ENCODE measurements at regions not wholly inside any gene's neighbourhood (a gene's known extent, or its start where the extent isn't known, plus 50 kb on each side); places are given as distances from the start of the nearest gene placed in this dataset.
"Not testable (repeated sequence)": the region's sequence is repeated elsewhere in the genome, so short reads cannot be mapped to it uniquely, and the experiment has no call there.

DNA sequence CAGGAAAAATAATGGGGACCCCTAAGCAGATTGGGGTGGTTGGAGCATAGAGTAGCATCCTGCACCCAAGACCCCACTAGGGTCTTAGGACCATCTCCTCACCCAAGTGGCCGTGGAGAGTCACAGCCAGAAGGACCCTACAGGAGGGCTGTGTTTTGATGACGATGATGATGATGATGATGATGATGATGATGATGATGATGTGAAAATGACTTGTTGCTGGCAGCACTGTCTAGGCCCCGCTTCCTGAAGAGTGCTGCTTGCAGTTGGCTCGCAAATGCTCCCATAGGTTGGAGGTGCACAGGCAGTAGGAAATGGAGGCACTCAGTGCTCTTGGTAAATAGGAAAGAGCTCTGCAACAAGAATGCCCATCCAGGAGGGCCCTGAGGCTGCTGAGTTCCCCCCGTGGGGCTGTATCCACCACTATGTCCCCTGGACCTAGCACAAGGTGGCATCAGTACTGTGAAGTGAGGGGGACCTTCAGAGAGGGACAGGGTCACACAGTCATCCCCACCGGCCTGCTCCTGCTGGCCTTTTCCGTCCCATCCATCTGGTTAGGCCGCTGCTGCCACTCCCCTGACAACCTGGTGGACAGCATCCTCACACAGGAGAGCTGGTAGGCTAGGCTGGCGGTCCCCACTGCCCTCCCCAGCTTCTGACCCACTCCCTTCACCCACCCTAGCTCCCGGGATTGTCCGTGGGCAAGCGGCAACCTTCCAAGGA is 139.6 kb downstream of the FOXD2 start:
- no peak for DNase-seq

DNA sequence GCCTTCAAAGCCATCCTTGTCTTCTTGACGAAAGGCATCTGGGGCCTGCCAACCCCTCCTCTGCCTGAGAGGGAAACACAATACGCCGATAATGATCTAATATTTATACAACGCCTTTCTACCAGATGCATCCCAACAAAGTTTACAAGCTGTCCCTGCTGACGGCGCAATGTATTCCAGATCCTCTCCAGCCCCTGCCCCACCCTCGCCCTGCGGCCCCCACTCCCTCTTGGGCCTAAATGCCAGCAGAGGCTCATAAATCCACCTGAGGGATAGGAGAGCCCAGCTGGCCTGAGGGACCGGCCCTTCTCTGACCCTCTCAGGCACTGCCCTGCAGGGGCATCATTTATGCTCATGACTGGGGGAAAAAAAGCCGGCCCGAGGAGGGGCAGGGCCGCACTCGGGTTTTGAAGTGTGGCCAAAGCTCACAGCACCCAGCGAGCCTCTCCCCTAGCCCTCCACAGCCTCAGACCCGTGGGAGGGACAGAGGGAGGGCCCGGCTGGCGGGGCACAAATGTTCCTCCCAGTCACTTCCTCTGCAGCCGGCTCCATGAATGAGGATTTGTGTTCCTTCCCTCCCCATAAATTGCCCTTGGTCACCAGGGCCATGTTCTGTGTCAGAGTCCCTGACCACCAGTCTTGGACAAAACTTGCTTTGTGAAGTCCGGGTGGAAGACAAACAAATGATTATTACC is 140.3 kb downstream of the FOXD2 start:
- no peak for DNase-seq

DNA sequence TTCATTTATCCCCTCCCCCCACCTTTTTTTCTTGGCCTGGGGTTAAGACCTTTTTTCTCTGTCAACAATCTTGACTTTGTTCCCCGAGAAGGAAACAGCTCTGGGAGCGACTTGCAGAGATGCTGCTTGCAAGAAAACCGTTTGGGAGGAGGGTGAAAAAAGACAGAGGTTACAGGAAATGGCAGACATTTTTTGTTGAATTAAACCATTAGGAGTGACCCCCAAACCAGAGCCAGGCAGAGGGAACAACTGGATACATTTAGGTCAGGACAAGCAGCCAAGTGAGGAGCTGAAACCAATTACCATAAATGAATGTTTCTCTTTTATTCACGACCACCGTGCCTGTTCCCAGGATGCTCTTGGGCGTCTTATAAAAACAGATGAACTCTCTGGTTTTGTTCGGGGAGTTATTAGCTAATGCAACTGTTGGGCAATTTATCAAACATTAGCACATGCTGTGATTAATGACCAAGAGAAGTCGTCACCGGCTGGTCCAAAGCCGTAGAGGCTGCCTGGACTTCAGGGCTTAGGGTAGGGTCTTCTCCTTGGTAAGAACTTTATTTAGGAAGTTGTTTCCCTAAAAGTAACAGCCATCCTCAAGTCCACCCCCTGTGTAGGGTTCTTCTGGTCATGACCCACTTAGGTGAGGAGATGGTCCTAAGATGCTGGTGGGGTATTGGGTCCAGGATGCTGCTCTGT is 141.0 kb downstream of the FOXD2 start:
- DNase-seq, result no peak

DNA sequence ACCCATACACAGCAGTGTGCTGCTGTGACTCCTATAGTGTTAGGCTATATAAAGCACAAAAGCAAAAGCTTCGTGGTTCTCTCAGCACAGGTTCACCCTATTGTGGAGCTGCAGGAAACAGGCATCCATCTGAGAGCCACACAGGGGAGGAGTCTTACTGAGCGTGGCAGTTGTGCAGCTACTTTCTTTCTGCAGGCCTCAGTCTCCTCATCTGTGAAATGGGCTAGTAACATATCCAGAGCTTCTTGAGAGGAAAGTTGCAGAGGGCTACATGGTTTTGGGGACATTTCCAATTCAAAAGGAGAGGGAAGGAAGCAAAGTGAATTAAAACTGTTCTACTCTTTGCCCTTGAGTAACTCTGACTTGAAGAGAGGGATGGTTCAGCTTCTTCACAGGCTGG is 142.0 kb downstream of the FOXD2 start:
- no peak for DNase-seq

DNA sequence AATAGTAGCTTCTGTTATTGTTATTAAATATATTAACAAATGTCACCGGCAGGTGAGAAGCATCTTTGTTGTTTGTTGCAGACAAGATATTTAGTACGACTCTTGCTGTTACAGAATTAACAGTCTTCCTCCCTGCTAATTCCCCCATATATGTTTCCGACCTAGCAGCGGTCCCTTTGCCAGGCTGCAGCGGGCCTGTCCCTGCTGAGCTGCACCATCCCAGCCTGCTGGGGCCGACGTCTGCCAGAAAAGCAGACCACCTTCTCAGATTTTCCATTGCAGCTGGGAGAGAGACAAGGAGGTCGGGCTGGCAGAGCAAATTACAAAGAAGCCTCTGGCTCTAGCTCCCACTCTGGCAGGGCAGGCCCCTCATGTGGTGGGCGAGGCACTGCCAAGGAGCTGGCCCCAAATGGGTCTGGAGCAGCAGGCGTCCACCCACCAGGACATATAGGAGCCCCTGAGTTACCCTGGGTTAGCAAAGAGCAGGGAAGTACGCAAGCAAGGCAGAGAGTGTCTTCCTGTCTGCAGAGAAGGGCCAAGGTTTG is 142.7 kb downstream of the FOXD2 start:
- DNase-seq, result no peak

DNA sequence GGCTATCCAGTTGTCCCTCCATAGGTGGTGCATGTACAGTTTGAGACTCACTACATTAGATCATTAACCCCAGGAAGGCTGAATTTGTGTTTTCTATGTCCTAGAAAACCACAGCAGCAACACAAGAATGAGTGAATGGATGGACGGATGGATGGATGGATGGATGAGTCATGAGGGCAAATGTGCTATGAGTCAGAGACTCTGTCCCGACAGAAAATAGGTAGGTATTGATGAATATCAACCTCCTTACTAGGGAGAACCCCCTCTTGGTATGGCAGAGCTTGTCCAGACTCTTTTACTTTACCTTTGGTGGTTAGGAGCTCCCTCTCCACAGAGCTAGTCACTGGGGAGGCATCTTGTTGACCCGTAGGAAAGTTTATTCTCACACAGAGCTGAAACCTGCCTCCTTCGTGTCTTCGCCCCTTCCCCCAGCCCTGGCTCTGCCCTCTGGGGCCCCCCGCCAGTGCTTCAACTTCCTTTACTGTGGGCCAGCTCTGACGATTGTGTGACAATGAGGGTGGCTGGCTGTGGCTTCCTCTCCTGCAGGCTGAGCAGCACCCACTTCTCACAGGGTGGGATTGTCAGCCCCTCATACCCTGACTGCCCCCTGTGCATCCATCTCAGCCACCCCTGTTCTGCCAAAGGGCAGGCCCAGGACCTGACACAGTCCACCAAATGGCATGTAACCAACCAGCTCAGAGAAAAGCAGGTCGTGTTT is 145.2 kb downstream of the FOXD2 start:
- no peak for DNase-seq

DNA sequence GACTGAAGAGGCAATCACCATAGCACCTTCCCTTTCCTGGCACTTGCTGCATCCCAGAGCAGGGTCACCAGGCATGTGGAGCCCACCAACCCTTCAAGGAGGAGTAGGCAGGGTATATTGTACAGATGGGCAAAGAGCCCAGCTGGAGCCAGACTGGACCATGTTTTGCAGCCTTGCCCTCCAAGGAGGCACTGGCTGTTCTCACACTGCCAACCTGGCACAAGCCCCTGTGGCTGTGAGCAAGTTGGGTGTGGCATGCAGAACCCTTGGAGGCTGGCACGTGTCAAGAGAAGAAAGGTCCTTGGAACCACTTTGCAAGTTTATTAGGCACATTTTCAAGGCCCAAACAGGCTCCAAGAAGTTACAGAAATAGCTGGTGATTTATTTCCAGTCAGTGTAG is 146.4 kb downstream of the FOXD2 start:
- no peak for DNase-seq

DNA sequence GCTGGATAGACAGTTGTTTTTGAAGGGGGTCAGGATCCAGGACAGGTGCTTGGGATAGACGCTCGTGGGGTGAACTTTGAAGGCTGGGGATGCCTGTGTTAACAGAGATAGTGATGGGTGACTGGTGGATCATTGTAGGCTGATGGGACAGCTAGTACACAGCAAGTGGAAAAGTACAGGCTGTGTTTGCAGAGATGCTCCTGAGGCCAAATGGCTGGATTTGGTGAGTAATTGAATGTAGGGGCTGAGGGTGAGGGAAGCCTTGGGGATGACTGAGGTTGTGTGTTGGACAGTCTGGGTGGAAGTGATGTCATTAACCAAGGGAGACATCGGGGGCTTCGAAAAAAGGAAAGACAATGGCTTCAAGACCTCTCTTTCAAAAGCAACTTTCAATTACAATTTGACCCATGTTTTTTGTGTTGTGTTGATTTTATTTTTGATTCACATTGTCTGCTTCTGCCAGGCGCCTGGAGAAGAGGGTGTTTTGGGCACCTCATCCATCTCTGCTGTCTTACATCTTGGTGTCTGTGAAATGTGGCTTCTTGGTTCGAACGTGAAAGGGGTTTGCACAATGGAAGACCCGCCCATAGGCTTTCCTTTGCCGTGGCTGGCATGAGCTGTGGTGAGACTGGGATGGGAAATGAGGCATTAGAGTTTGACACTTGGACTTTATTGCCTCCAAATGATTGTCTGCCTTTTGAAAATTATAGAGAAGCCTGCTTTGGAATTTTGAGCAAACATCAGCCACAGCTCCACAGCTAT is 147.5 kb downstream of the FOXD2 start:
- DNase-seq, result no peak

DNA sequence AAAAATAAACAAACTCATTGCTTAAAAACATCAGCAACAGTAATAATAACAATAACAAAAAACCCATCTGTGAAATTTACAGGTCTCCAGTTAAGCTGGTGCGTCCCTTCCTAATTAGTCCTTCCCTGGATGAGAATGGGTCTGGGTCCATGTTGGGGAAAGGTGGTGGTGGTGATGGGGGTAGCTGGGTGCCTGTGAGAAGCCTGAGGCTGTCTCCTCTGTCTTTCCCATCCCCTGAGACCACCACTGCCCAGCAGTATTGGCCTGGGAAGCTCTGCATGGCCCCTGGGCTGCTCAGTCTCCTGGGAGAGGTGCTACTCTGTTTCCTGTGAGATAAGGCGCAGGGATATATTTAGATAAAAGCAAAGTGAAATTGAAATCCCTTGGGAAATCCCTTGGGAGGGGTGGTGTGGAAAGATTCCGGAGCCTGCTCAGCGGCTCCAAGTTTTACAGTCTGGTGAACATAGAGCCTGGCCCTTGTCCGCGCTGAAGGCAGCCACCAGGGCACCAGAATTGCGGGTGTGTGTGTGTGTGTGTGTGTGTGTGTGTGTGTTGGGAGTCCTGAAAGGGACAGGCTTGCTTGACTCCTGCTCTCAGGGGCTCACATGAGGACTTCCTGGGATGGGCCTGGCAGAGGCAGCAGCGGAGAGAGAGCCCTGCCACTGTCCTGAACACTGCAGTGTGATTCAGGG is 150.2 kb downstream of the FOXD2 start:
- DNase-seq, result no peak

DNA sequence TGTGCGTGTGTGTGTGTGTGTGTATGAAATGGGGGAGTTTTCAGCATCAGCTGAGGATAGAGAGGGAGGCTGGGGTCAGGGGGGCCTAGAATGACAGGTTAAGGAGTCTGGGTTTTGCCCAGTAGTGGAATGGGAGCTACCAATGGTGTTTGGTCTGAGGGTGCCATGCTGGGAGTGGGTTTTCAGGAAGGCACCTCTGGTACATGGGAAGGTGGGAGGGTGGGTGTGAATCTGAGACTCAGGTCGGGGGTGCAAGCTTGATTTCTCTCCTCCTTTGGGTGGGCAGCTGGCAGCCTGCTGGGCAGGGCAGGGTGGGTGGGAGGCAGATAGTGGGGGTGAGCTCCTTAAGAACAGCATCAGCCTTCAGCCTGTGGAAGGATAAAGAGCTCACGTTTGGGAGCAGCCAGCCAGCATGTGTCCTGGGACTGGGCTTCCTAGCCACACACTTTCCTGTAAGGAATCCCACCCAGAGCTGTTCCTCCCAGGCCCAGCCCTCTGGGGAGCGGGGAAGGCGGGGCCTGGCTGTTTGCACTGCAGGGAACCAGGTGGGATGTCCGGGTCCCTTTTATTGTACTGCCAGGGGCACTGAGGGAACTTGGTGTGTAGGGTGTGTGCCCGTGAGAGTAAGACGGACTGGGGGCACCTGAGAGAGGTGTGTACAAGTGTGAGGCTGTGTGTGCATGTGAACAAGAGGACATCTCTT is 152.8 kb downstream of the FOXD2 start:
- no peak for DNase-seq

DNA sequence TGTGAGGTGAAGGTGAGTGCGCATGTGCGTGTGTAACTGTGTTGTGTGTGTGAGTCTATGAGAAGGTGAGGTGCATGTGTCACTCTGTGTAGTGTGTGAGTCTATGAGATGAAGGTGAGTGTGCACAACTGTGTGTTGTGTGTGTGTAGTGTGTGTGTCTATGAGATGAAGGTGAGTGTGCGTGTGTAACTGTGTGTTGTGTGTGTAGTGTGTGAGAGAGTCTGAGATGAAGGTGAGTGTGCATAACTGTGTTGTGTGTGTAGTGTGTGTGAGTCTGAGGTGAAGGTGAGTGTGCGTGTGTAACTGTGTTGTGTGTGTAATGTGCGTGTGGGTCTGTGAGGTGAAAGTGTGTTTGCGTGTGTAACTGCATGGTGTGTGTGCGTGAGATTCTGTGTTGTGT is 154.0 kb downstream of the FOXD2 start:
- no peak for DNase-seq

DNA sequence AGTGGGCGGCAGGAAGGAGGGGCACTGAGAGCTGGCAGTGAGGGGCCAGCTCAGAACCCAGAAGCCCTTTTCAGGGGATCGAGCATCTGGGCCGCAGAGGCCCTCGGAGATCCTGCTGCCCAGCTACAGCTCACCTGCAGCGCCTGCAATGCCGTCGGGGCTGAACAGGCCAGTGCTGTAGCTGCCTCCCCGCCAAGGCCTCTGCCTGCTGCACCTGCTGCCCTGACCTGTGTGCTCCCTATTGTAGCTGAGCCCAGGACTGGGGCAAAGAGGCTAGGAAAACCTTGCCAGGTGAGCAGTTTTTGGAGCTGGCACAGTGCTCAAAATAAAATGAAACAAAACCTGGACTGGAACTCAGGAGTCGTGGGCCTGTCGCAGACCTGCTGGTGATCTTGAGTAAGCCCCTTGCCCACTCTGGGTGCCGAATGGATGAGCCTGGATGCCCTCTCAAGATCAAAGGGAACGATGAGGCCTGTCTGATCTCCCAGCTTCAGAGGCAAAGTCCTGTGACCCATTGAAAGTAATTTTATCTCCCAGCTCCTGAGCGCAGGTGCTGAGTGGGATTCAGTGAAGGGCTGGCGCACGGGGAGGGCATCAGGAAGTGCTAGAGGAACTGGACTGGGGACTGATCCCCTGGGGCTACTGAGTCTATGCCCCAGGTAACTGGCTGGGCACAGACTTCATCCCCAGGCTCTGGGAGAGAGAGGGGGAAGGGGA is 154.6 kb downstream of the FOXD2 start:
- no peak for DNase-seq

DNA sequence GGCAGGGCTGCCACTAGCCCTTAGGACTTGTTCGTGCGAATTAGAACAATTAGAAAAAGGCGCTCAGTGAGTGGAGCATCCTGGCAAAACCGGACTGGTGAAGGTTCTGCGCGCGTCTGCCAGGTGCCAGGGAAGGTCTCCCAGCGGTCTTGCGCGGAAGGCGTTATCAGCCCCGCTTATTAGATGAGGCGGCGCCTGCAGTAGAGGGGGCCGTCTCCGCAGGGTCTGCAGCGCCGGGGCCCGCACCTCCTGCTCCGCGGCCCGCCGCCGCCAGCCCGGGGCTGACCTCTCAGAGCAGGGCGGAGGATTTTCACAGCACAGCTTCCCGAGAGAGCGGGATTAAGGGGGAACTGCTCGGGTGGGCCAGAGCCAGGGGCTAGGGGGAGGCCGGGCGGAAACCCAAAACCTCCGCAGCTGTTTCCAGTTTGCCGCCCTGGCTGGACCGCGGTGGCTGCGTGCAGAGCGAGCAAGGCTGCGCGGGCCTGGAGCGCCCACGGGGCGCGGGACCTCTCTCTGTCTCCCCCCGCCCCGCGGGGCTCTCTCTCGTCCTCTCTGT is 155.2 kb downstream of the FOXD2 start:
- no peak for DNase-seq

DNA sequence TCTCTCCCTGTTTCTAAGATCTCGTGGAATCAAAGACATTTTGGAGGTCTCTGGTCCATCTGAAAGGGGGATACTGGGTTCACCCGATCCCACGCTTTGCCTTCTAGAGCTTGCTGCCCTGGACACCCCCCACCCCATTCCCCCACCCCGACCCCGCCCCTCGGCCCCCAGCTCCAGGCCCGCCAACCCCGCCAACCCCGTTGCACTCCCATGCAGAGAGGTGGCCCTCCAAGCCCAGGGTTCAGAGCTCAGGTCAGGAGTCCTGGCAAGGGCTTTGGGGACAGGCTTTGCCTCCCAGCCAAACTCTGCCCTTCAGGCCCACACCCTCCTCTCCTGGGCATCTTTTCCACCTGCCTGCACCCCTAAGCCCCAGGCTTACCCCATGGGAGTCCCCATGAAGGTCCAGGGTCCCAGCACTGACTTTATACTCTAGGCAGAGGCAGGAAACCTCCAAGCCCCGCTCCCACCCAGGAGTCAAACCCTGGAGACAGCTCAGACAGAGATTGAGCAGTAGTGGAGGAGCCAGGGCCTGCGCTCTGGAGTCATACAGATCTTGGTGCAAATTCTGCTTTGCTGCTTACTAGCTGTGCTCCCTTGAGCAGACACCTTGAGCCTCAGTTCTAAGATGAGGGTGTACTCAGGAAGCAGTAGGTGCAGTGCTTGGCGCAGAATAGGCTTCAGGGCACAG is 155.9 kb downstream of the FOXD2 start:
- DNase-seq, result no peak

DNA sequence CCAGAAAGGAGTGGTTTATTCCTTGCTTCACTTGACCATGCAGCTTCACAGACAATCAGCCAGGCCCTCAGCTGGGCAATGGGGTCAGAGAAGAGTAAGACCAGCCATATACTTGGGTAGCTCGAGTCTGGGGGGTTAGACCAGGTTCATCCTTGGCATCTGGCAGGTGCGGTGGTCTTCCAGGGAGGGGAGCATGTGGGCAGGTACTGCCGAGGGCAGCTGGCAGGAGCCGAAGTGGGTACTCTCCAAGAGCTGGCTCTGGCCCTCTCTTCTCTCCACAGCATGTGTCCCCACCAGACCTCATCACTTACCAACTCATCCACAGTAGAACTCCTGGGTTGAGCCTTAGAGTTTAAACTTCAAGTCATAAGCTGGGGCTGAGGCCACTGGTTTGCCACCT is 156.8 kb downstream of the FOXD2 start:
- no peak for DNase-seq

DNA sequence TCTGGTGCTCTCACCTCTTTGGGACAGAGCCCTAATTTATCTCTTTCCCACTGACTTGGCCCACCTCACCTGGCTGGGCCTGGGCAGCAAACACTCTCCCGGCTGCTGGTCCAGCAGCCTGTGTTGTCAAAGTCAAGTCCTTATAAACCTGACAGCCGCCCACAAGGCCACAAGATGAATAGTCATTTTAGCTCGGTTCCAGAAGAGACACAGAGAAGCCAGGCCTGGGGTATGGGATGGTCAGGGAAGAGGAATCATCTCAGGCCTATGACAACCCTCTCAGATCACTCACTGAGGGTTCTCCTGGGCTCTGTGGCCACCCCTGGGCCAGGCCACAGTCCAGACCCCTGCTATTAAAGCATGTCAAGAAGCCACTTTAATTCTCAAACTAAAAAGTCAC is 158.5 kb downstream of the FOXD2 start:
- no peak for DNase-seq

DNA sequence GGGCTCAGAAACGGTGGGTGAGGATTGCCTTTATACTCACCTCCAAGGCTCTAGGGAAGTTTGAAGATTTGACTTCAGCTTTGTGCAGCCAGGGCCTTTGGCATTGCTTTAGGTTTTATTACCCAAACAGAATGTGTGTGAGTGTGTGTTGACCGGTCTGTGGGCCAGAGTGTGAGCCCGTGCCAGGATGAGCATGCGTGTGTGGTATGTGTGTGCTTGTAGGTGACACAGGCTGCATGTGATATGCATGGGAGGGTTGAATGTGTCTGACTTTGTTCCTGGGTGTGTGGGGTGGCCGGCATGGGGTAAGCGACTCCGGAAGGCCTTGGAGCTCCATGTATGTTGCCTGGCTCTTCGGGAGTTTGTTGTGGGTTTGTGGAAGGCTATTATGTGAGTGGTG is 160.5 kb downstream of the FOXD2 start:
- DNase-seq, result no peak

DNA sequence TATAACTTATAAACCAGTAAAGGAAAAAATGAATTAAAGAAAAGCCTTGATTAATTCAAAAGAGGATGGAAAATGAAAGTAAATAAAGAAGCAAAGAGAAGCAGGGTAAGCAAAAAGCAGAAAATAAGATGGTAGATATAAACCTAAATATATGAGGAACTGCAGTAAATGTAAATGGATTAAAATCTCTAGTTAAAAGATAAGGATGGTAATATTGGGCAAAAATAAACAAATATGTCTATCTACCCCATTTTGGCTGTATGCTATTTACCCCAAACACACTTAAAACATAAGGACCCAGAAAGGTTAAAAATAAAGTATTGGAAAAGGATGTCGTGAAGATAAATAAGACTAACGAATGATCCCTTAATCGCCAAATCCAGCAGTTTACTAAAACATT is 161.9 kb downstream of the FOXD2 start:
- DNase-seq, result no peak

DNA sequence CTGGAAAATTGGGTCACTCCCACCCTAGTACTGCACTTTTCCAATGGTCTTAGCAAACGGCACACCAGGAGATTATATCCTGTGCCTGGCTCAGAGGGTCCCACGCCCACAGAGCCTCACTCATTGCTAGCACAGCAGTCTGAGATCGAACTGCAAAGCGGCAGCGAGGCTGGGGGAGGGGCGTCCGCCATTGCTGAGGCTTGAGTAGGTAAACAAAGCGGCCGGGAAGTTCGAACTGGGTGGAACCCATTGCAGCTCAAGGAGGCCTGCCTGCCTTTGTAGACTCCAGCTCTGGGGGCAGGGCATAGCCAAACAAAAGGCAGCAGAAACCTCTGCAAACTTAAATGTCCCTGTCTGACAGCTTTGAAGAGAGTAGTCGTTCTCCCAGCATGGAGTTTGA is 164.6 kb downstream of the FOXD2 start:
- DNase-seq, result not testable (repeated sequence)

DNA sequence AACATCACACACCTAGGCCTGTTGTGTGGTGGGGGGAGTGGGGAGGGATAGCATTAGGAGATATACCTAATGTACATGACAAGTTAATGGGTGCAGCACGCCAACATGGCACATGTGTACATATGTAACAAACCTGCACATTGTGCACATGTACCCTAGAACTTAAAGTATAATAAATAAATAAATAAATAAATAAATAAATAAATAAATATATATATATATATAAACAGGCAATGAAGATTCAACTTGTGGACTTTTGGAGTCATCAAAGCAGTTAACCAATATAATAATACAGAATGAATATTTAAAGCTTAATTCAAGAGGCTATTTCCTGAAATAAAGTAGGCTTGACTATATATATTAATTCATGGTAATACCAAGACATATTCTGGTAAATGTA is 167.0 kb downstream of the FOXD2 start:
- not testable (repeated sequence) for DNase-seq
